Heart left ventricle (tissue), 16 donors: ENCODE measurements at regions not wholly inside any gene's neighbourhood (a gene's known extent, or its start where the extent isn't known, plus 50 kb on each side); places are given as distances from the start of the nearest gene placed in this dataset.
"Not testable (repeated sequence)": the region's sequence is repeated elsewhere in the genome, so short reads cannot be mapped to it uniquely, and the experiment has no call there.

Source experiments
- ATAC-seq, 4 donors: fragments of 200-7000 bp; cut with Tn5 transposase; one replicate each; pipeline ENCODE4 v1.9.1; 2020 to 2022; ENCODE audit warnings: moderate library complexity in 4 of 4, mild to moderate bottlenecking in 3 of 4, moderate number of reproducible peaks in 1 of 4
- DNase-seq, 5 donors: peaks; one replicate each; pipeline ENCODE4 v3.0.0-alpha.2; 2020
- H3K27ac ChIP-seq, 12 donors: fragments of 200-600 bp; sonication (generic) in 4 of 12; one replicate each; pipeline versions ENCODE4 v1.5.0 to v1.8.0; 2016 to 2022; ENCODE audit warnings: mild to moderate bottlenecking in 2 of 12
- H3K27me3 ChIP-seq, 9 donors: fragments of 200-600 bp; sonication (generic) in 2 of 9; one replicate each; pipeline versions ENCODE4 v1.5.1 to v1.8.0; 2016 to 2022; ENCODE audit warnings: mild to moderate bottlenecking in 3 of 9
- H3K36me3 ChIP-seq, 9 donors: fragments of 200-600 bp; sonication (generic) in 2 of 9; one replicate each; pipeline versions ENCODE4 v1.5.0 to v1.8.0; 2018 to 2022; ENCODE audit warnings: mild to moderate bottlenecking in 2 of 9
- H3K4me1 ChIP-seq, 12 donors: fragments of 200-600 bp; sonication (generic) in 4 of 12; one replicate each; pipeline versions ENCODE4 v1.5.0 to v1.8.0; 2016 to 2022; ENCODE audit warnings: mild to moderate bottlenecking in 3 of 12
- H3K4me3 ChIP-seq, 12 donors: fragments of 200-600 bp; sonication (generic) in 4 of 12; one replicate each; pipeline versions ENCODE4 v1.5.0 to v1.8.0; 2017 to 2022; ENCODE audit warnings: mild to moderate bottlenecking in 9 of 12, moderate library complexity in 4 of 12
- H3K9me3 ChIP-seq, 12 donors: fragments of 200-600 bp; sonication (generic) in 4 of 12; one replicate each; pipeline versions ENCODE4 v1.5.0 to v1.8.0; 2016 to 2022; ENCODE audit warnings: mild to moderate bottlenecking in 1 of 12
- POLR2A ChIP-seq, 2 donors: fragments of 450-650 bp; IDR thresholded peaks; one replicate each; pipeline ENCODE4 v1.6.1; 2017; ENCODE audit warnings: antibody characterized with exemption in 2 of 2, mild to moderate bottlenecking in 2 of 2, moderate library complexity in 2 of 2
- whole genome bisulfite sequencing, 4 donors: extraction: QIAGEN DNeasy Blood & Tissue Kit in 2 of 4; methylation state at CpG; one replicate each; pipeline versions ENCODE4 v1.1.5 to v1.1.7; 2013 to 2018; 5-methylcytosine and 5-hydroxymethylcytosine counted together
- intact Hi-C, 10 donors: fragments of 100-400 bp; cut with DNase I; formaldehyde crosslinking; loops; one replicate each; pipeline versions ENCODE4 v1.11.1 to v1.14.2; 2022
- TF ChIP-seq, protein P1 (sequence below), 12 donors: fragments of 200-600 bp; sonication (generic) in 4 of 12; IDR thresholded peaks; one replicate each; pipeline versions ENCODE4 v1.5.0 to v1.8.0; 2018 to 2022; ENCODE audit warnings: antibody characterized with exemption in 12 of 12, mild to moderate bottlenecking in 5 of 12
- donor health status: ischemic (EF 13 %, LVEDD 7.1; RV severe dilation, severe dysfunction).
- donor health status: healthy with polysubstance abuse.
- donor health status: DM: no; HTN: yes; CAD: no.
- donor health status: DM: no; HTN: no; CAD: no.
- donor health status: ischemic (EF 25% LVEDD 6.9; RV normal size, moderate dysfunction).
- donor health status: ischemic (EF 25% LVEDD 5.7; RV mildly dilated, moderate dysfunction).
- donor health status: healthy.
- donor health status: DM: yes; HTN: yes; CAD: no.
- donor health status: ischemic (EF 35%, LVEDD 5.7; RV mildly dilated, moderate dysfunction).
- donor health status: nonischemic (EF 11% LVEDD 7.7; RV severe dilation, severe dysfunction).
- donor health status: DM: yes; HTN: yes; CAD: no.
- donor health status: PGD.
- donor health status: ischemic (EF 29% LVEDD 5.4; RV normal size, mild dysfunction).
- donor health status: nonischemic (EF 23%, LVEDD 6.1; RV moderate dilation, normal function).

DNA sequence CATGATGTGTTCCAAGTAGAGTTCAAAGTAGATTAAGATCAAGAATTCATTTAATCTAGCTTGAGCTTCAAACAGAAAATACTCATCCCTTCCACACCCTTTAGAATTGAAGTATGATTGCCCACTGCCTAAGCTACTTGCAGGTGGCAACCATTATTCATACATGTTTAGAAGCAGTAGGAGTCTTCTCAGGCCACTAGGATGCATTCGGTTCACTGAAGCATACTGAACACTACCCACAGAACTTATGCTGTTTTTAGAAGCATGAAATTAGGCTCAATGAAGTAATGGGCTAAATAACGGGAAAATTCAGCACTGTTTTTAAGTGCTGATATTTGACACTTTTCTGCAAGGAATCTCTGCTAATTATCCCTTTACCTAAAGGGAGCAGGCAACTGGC is 263.4 kb downstream of the DEPDC1B start:
- H3K9me3 ChIP-seq = peaks cover 0 to 7% (median 0%) of the 10 kb centered on the region in 12 donors
- ATAC-seq (no peak), DNase-seq (no peak)
- H3K27me3 ChIP-seq = no peaks in the 10 kb centered on the region
- TF ChIP-seq, protein P1, sequence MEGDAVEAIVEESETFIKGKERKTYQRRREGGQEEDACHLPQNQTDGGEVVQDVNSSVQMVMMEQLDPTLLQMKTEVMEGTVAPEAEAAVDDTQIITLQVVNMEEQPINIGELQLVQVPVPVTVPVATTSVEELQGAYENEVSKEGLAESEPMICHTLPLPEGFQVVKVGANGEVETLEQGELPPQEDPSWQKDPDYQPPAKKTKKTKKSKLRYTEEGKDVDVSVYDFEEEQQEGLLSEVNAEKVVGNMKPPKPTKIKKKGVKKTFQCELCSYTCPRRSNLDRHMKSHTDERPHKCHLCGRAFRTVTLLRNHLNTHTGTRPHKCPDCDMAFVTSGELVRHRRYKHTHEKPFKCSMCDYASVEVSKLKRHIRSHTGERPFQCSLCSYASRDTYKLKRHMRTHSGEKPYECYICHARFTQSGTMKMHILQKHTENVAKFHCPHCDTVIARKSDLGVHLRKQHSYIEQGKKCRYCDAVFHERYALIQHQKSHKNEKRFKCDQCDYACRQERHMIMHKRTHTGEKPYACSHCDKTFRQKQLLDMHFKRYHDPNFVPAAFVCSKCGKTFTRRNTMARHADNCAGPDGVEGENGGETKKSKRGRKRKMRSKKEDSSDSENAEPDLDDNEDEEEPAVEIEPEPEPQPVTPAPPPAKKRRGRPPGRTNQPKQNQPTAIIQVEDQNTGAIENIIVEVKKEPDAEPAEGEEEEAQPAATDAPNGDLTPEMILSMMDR (IDR thresholded peaks at IDR 0.05) = no peak
- TF ChIP-seq POLR2A (IDR thresholded peaks at IDR 0.05) = no peak
- H3K27ac ChIP-seq = no peak overlapping the region
- intact Hi-C loops = no loop called here
- H3K36me3 ChIP-seq = no peaks in the 10 kb centered on the region
- no peaks in the 10 kb centered on the region for H3K4me1 ChIP-seq
- WGBS, 4 donors = 78 to 89% (median 87%) methylated on average over 2 of the region's 2 CpGs
- no peak overlapping the region for H3K4me3 ChIP-seq

DNA sequence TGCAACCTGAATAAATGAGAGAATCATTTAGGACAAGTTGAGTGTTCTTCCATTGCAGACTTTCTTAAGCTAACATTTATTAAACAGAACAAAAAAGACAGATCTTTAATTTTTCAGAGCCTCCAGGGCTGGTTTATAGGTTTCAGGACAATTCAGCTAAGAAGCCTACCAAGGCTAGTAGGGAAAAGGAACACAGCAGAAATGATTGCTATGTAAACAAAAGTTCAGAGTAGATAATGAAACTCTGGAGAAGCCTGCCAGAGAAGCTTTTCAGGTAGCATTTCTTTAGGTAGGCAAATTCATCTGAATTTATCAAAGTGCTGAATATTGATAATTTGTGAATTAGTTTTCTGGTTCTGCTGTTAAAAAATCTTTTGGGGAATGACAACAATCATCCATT is 264.2 kb downstream of the DEPDC1B start:
- no peak for ATAC-seq
- Histone ChIP-seq H3K4me1 (no peaks in the 10 kb centered on the region), H3K27ac (no peak overlapping the region), H3K36me3 (no peaks in the 10 kb centered on the region), H3K27me3 (no peaks in the 10 kb centered on the region), H3K4me3 (no peak overlapping the region), H3K9me3 (peaks cover 0 to 7% (median 0%) of the 10 kb centered on the region in 12 donors)
- intact Hi-C loops = no loop called here
- TF ChIP-seq, protein P1 (IDR thresholded peaks at IDR 0.05) = no peak
- TF ChIP-seq POLR2A (IDR thresholded peaks at IDR 0.05) = no peak
- DNase-seq = no peak

DNA sequence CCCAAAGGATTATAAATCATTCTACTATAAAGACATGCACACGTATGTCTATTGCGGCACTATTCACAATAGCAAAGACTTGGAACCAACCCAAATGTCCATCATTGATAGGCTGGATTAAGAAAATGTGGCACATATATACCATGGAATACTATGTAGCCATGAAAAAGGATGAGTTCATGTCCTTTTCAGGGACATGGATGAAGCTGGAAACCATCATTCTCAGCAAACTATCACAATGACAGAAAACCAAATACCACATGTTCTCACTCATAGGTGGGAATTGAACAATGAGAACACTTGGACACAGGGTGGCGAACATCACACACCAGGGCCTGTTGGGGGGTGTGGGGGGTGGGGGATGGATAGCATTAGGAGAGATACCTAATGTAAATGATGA is 273.8 kb downstream of the DEPDC1B start:
- ATAC-seq, H3K4me3 ChIP-seq, DNase-seq, intact Hi-C loops, H3K36me3 ChIP-seq, H3K4me1 ChIP-seq, H3K27ac ChIP-seq, H3K27me3 ChIP-seq: not testable (repeated sequence)
- WGBS, 4 donors = 93 to 96% (median 94%) methylated on average over 3 of the region's 3 CpGs
- H3K9me3 ChIP-seq = peaks cover 0 to 17% (median 0%) of the 10 kb centered on the region in 12 donors

DNA sequence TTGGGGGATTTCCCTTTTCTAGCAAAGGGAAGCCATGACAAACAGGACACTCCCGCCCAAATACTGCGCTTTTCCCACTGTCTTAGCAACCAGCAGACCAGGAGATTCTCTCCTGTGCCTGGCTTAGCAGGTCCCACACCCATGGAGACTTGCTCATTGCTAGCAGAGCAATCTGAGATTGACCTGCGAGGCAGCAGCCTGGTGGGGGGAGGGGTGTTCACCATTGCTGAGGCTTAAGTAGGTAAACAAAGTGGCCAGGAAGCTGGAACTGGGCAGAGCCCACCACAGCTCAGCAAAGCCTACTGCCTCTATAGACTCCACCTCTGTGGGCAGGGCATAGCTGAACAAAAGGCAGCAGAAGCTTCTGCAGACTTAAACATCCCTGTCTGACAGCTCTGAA is 279.2 kb downstream of the DEPDC1B start:
- ATAC-seq, H3K4me3 ChIP-seq, H3K27ac ChIP-seq, DNase-seq, intact Hi-C loops, H3K36me3 ChIP-seq, H3K4me1 ChIP-seq, H3K27me3 ChIP-seq: not testable (repeated sequence)
- peaks cover 0 to 22% (median 9%) of the 10 kb centered on the region in 12 donors for H3K9me3 ChIP-seq
- 81 to 86% (median 85%) methylated on average over 3 of the region's 3 CpGs for WGBS, 4 donors

DNA sequence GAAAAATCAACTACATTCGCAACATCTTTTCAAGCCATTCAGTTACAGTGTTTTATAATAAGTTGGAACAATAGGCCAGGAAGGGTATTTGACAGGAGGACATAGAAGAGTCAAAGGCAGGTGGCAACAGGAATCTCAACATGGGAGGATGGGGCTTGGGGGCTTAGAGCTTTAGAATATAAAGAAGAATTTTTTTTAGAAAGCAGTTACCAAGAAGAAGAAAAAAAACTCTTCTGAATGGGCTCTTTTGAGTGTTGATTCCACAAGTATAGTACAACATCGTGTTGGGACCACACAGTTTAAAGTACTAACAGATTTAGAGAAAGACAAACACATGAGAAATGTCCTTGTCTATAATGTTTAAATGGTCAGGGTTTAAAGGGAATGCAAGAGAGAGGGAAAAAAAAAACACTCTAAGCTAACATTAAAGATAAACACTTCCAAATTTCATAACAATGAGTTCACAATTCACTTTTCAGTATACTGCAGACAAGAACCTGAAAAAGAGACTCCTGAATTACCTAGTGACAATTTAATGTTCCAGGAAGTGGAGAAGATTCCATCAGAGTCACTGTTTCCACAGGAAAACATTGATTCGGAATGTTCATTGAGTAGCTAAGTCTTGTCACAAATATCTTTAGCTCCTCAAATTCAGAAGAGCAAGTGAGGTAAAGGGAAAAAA is 282.3 kb downstream of the DEPDC1B start:
- 71 to 76% (median 73%) methylated on average over 3 of the region's 3 CpGs for WGBS, 4 donors
- Histone ChIP-seq H3K27me3 (no peaks in the 10 kb centered on the region), H3K9me3 (peaks cover 0 to 17% (median 4%) of the 10 kb centered on the region in 12 donors), H3K36me3 (no peaks in the 10 kb centered on the region), H3K4me3 (no peak overlapping the region), H3K4me1 (no peaks in the 10 kb centered on the region), H3K27ac (no peak overlapping the region)
- no peak for DNase-seq
- ATAC-seq = no peak
- intact Hi-C loops = no loop called here
- no peak for TF ChIP-seq POLR2A (IDR thresholded peaks at IDR 0.05)
- TF ChIP-seq, protein P1 (IDR thresholded peaks at IDR 0.05) = no peak
